SK-N-SH (cell line): ENCODE measurements at regions not wholly inside any gene's neighbourhood (a gene's known extent, or its start where the extent isn't known, plus 50 kb on each side); places are given as distances from the start of the nearest gene placed in this dataset.

Experiments used
- CTCF ChIA-PET: fragments of 300-600, 350-600 bp; formaldehyde crosslinking; extraction: SDS; loops from one replicate; lab custom pipeline; 2021; lab: Yijun Ruan, JAX
- POLR2A ChIA-PET: fragments of 350-600 bp; sonication (Branson Sonifier 250); formaldehyde crosslinking; extraction: SDS; loops from one replicate; lab custom pipeline; 2020; ENCODE audit warnings: antibody characterized with exemption, inconsistent platforms; lab: Yijun Ruan, JAX
- DNase-seq: peaks from one replicate; pipeline ENCODE4 v3.0.0; 2012
- H2AFZ ChIP-seq: fragments of 200-600 bp; sonication (generic); 2 replicates; pipeline ENCODE4 v1.8.1; 2016; ENCODE audit warnings: antibody characterized with exemption, mild to moderate bottlenecking, low read depth
- H3F3A ChIP-seq: fragments of 200-600 bp; sonication (generic); replicated peaks from 2 replicates; pipeline ENCODE3; 2016; ENCODE audit warnings: antibody characterized with exemption, mild to moderate bottlenecking; ENCODE audit not compliant: insufficient read depth
- H3K27ac ChIP-seq, 2 experiments: fragments of 200-500 bp in 1 of 2; fragments of 200-600 bp in 1 of 2; sonication (Bioruptor generic) in 1 of 2; sonication (generic), shearing (Covaris generic) in 1 of 2; 2 replicates each; pipeline versions ENCODE4 v1.5.1 to v1.6.1; 2014 to 2016; ENCODE audit warnings: low read depth in 2 of 2, inconsistent platforms in 1 of 2, low read length in 1 of 2, mild to moderate bottlenecking in 1 of 2, mixed read lengths in 1 of 2
- H3K27me3 ChIP-seq: fragments of 200-600 bp; sonication (generic), shearing (Covaris generic); 2 replicates; pipeline ENCODE4 v1.6.1; 2016; ENCODE audit warnings: mixed run types; ENCODE audit not compliant: insufficient read depth
- H3K36me3 ChIP-seq, 2 experiments: fragments of 200-500 bp in 1 of 2; fragments of 200-600 bp in 1 of 2; sonication (Bioruptor generic) in 1 of 2; sonication (generic) in 1 of 2; replicated peaks in 1 of 2; 2 replicates each; pipeline versions ENCODE3 to v1.5.1; 2014 to 2016; ENCODE audit warnings: low read length in 1 of 2, mild to moderate bottlenecking in 1 of 2; ENCODE audit not compliant: insufficient read depth in 2 of 2, control insufficient read depth in 1 of 2
- H3K4me1 ChIP-seq, 2 experiments: fragments of 200-500 bp in 1 of 2; fragments of 200-600 bp in 1 of 2; sonication (Bioruptor generic) in 1 of 2; sonication (generic), shearing (Covaris generic) in 1 of 2; 2 replicates each; pipeline versions ENCODE4 v1.5.1 to v1.6.1; 2014 to 2016; ENCODE audit warnings: low read depth in 1 of 2, low read length in 1 of 2, mixed run types in 1 of 2; ENCODE audit not compliant: insufficient read depth in 2 of 2, control insufficient read depth in 1 of 2
- H3K4me2 ChIP-seq: fragments of 200-600 bp; sonication (generic), shearing (Covaris generic); 2 replicates; pipeline ENCODE4 v1.6.1; 2017; ENCODE audit warnings: mixed run types
- H3K4me3 ChIP-seq, 2 experiments: fragments of 200-500 bp in 1 of 2; fragments of 200-600 bp in 1 of 2; sonication (Bioruptor generic) in 1 of 2; sonication (generic), shearing (Covaris generic) in 1 of 2; 2 replicates each; pipeline versions ENCODE4 v1.5.1 to v1.8.1; 2014 to 2016; ENCODE audit warnings: low read depth in 2 of 2, inconsistent platforms in 1 of 2, low read length in 1 of 2, mild to moderate bottlenecking in 1 of 2, mixed read lengths in 1 of 2, moderate library complexity in 1 of 2
- H3K79me2 ChIP-seq: fragments of 200-600 bp; sonication (generic); 2 replicates; pipeline ENCODE4 v1.8.1; 2017; ENCODE audit warnings: mild to moderate bottlenecking; ENCODE audit not compliant: insufficient read depth
- H3K9ac ChIP-seq: fragments of 200-600 bp; sonication (generic); 2 replicates; pipeline ENCODE4 v1.6.1; 2017; ENCODE audit warnings: mixed run types
- H3K9me2 ChIP-seq: fragments of 200-600 bp; sonication (generic); 2 replicates; pipeline ENCODE4 v1.6.1; 2017; ENCODE audit warnings: mixed run types
- H3K9me3 ChIP-seq: fragments of 200-600 bp; sonication (generic); 2 replicates; pipeline ENCODE4 v1.6.1; 2017; ENCODE audit warnings: mixed run types, mild to moderate bottlenecking, moderate library complexity
- H4K20me1 ChIP-seq: fragments of 200-600 bp; sonication (generic); 2 replicates; pipeline ENCODE4 v1.6.1; 2017; ENCODE audit warnings: mild to moderate bottlenecking, mixed run types; ENCODE audit not compliant: insufficient read depth
- CHD2 ChIP-seq: fragments of 150-350 bp; IDR thresholded peaks from 2 replicates; pipeline ENCODE4 v1.6.1; 2018; ENCODE audit warnings: low read length; ENCODE audit not compliant: partially characterized antibody
- ELF1 ChIP-seq: IDR thresholded peaks from 2 replicates; pipeline ENCODE4 v1.4.0; 2012
- FOXM1 ChIP-seq: IDR thresholded peaks from 2 replicates; pipeline ENCODE4 v1.4.0; 2012; ENCODE audit warnings: low read depth, mild to moderate bottlenecking
- GABPA ChIP-seq: IDR thresholded peaks from 2 replicates; pipeline ENCODE4 v1.4.0; 2012; ENCODE audit warnings: low read depth, mild to moderate bottlenecking
- MXI1 ChIP-seq: IDR thresholded peaks from 2 replicates; pipeline ENCODE4 v1.6.1; 2012; ENCODE audit warnings: mild to moderate bottlenecking, low read depth, low read length, improper control_type of control experiment
- TAF1 ChIP-seq: IDR thresholded peaks from 2 replicates; pipeline ENCODE4 v1.6.1; 2012; ENCODE audit warnings: low read depth, mild to moderate bottlenecking, low read length, moderate library complexity, borderline replicate concordance
- YY1 ChIP-seq: IDR thresholded peaks from 2 replicates; pipeline ENCODE4 v1.4.0; 2012; ENCODE audit warnings: low read depth, mild to moderate bottlenecking
- WGBS: methylation state at CpG from one replicate; pipeline ENCODE4 v1.1.6; 2017; ENCODE audit warnings: low lambda C conversion rate; 5-methylcytosine and 5-hydroxymethylcytosine counted together
- TF ChIP-seq, protein P1 (sequence below): IDR thresholded peaks from 2 replicates; pipeline ENCODE4 v1.6.1; 2012; ENCODE audit warnings: mild to moderate bottlenecking, low read depth, low read length, moderate library complexity
- TF ChIP-seq, protein P2 (sequence below): IDR thresholded peaks from 2 replicates; pipeline ENCODE4; 2012
- TF ChIP-seq, protein P3 (sequence below): IDR thresholded peaks from 2 replicates; pipeline ENCODE4 v1.4.0; 2012; ENCODE audit warnings: low read depth, borderline replicate concordance

DNA sequence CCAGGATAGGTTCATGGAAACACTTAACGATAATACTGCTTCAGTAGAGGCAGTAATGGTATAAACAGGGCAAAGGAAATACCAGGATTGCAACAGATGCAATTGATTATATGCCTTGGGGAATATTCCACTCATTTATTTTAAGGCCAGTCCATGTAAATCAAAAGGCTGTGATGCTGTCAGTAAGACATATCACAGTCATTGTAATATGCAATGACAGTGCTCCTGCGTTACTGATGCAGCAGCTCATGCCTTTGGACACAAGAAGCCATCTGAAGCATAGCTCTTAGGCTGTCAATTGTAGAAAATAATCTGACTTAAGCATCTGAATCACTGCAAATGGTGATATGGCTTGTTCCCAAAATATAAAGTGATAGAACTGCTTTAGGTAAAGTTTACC is 674.8 kb downstream of the TMTC2 start:
- CTCF ChIA-PET, result no interaction called here
- 76% methylated on average over 2 of the region's 2 CpGs for whole genome bisulfite sequencing

GRCh38 chr12:83361071-83361470 is 674.4 kb downstream of the TMTC2 start:
- H3K4me3 ChIP-seq, result no peak overlapping the region
- H3K36me3 ChIP-seq, result no peaks in the 10 kb centered on the region
- H3K4me2 ChIP-seq, result no peak overlapping the region
- no peaks in the 10 kb centered on the region for H3K79me2 ChIP-seq
- H3K9ac ChIP-seq, result no peak overlapping the region
- no peaks in the 10 kb centered on the region for H3K9me2 ChIP-seq
- no peak overlapping the region for H3K27ac ChIP-seq
- H3K9me3 ChIP-seq, result no peaks in the 10 kb centered on the region
- ChIA-PET CTCF (no interaction called here), POLR2A (no interaction called here)
- no peak overlapping the region for H2AFZ ChIP-seq
- H3K27me3 ChIP-seq, result no peaks in the 10 kb centered on the region
- TF ChIP-seq FOXM1 (no peak), CHD2 (no peak), ELF1 (no peak), GABPA (no peak), MXI1 (no peak), TAF1 (no peak), YY1 (no peak)
- TF ChIP-seq, protein P1, sequence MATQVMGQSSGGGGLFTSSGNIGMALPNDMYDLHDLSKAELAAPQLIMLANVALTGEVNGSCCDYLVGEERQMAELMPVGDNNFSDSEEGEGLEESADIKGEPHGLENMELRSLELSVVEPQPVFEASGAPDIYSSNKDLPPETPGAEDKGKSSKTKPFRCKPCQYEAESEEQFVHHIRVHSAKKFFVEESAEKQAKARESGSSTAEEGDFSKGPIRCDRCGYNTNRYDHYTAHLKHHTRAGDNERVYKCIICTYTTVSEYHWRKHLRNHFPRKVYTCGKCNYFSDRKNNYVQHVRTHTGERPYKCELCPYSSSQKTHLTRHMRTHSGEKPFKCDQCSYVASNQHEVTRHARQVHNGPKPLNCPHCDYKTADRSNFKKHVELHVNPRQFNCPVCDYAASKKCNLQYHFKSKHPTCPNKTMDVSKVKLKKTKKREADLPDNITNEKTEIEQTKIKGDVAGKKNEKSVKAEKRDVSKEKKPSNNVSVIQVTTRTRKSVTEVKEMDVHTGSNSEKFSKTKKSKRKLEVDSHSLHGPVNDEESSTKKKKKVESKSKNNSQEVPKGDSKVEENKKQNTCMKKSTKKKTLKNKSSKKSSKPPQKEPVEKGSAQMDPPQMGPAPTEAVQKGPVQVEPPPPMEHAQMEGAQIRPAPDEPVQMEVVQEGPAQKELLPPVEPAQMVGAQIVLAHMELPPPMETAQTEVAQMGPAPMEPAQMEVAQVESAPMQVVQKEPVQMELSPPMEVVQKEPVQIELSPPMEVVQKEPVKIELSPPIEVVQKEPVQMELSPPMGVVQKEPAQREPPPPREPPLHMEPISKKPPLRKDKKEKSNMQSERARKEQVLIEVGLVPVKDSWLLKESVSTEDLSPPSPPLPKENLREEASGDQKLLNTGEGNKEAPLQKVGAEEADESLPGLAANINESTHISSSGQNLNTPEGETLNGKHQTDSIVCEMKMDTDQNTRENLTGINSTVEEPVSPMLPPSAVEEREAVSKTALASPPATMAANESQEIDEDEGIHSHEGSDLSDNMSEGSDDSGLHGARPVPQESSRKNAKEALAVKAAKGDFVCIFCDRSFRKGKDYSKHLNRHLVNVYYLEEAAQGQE, result no peak
- TF ChIP-seq, protein P2, sequence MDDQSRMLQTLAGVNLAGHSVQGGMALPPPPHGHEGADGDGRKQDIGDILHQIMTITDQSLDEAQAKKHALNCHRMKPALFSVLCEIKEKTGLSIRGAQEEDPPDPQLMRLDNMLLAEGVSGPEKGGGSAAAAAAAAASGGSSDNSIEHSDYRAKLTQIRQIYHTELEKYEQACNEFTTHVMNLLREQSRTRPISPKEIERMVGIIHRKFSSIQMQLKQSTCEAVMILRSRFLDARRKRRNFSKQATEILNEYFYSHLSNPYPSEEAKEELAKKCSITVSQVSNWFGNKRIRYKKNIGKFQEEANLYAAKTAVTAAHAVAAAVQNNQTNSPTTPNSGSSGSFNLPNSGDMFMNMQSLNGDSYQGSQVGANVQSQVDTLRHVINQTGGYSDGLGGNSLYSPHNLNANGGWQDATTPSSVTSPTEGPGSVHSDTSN, result no peak
- no peaks in the 10 kb centered on the region for H3F3A ChIP-seq
- H3K4me1 ChIP-seq, result no peaks in the 10 kb centered on the region; a peak in 1 of 4 replicates
- no peak for DNase-seq
- no peaks in the 10 kb centered on the region for H4K20me1 ChIP-seq

More for the DNA sequence above, 674.8 kb downstream of the TMTC2 start:
- Histone ChIP-seq H3K36me3 (no peaks in the 10 kb centered on the region), H3K4me2 (no peak overlapping the region), H3K9me2 (no peaks in the 10 kb centered on the region), H3K27ac (no peak overlapping the region), H4K20me1 (no peaks in the 10 kb centered on the region), H3K4me3 (no peak overlapping the region), H3K9me3 (no peaks in the 10 kb centered on the region), H3F3A (no peaks in the 10 kb centered on the region), H2AFZ (no peak overlapping the region), H3K9ac (no peak overlapping the region), H3K27me3 (no peaks in the 10 kb centered on the region), H3K79me2 (no peaks in the 10 kb centered on the region), H3K4me1 (no peaks in the 10 kb centered on the region; a peak in 1 of 4 replicates)
- POLR2A ChIA-PET, result no interaction called here
- no peak for DNase-seq
- TF ChIP-seq, protein P3, sequence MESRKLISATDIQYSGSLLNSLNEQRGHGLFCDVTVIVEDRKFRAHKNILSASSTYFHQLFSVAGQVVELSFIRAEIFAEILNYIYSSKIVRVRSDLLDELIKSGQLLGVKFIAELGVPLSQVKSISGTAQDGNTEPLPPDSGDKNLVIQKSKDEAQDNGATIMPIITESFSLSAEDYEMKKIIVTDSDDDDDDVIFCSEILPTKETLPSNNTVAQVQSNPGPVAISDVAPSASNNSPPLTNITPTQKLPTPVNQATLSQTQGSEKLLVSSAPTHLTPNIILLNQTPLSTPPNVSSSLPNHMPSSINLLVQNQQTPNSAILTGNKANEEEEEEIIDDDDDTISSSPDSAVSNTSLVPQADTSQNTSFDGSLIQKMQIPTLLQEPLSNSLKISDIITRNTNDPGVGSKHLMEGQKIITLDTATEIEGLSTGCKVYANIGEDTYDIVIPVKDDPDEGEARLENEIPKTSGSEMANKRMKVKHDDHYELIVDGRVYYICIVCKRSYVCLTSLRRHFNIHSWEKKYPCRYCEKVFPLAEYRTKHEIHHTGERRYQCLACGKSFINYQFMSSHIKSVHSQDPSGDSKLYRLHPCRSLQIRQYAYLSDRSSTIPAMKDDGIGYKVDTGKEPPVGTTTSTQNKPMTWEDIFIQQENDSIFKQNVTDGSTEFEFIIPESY, result no peak
